A549 (cell line): ENCODE measurements at regions not wholly inside any gene's neighbourhood (a gene's known extent, or its start where the extent isn't known, plus 50 kb on each side); places are given as distances from the start of the nearest gene placed in this dataset.

Experiments used
- RAD21 ChIP-seq, 2 experiments: fragments of >200 bp in 1 of 2; sonication (Bioruptor Twin) in 1 of 2; formaldehyde crosslinking in 1 of 2; IDR thresholded peaks in 1 of 2; conservative IDR thresholded peaks in 1 of 2; 2 replicates in 1 of 2; 3 replicates in 1 of 2; pipeline ENCODE4 v1.6.1; 2012 to 2018; ENCODE audit warnings: inconsistent platforms in 1 of 2
- RARB ChIP-seq: fragments of 250-450 bp; sonication (Bioruptor Pico); IDR thresholded peaks from 2 replicates; pipeline ENCODE4 v1.8.0; 2021; ENCODE audit warnings: mild to moderate bottlenecking, moderate library complexity
- RCOR1 ChIP-seq: fragments of 150-350 bp; IDR thresholded peaks from 2 replicates; pipeline ENCODE4 v1.6.1; 2014; ENCODE audit warnings: antibody characterized with exemption, low read length, low read depth
- RFX5 ChIP-seq: fragments of 450-650 bp; IDR thresholded peaks from 2 replicates; pipeline ENCODE4 v1.7.1; 2014; ENCODE audit warnings: antibody characterized with exemption, mild to moderate bottlenecking, moderate library complexity
- ZC3H11A ChIP-seq: fragments of 450-650 bp; IDR thresholded peaks from 2 replicates; pipeline ENCODE4 v1.6.1; 2014; ENCODE audit warnings: antibody characterized with exemption, mild to moderate bottlenecking
- ZFP36 ChIP-seq: fragments of 450-650 bp; IDR thresholded peaks from 2 replicates; pipeline ENCODE4 v1.6.1; 2014; ENCODE audit warnings: borderline replicate concordance; ENCODE audit not compliant: partially characterized antibody
- ZSCAN20 ChIP-seq: fragments of 250-450 bp; sonication (Bioruptor Pico); IDR thresholded peaks from 2 replicates; pipeline ENCODE4 v1.8.0; 2022; ENCODE audit warnings: mild to moderate bottlenecking, moderate library complexity
- TF ChIP-seq, protein P1 (sequence below): fragments of >200 bp; sonication (Bioruptor Twin); formaldehyde crosslinking; IDR thresholded peaks from 3 replicates; pipeline ENCODE4 v1.5.1; 2016
- TF ChIP-seq, protein P2 (sequence below): fragments of 150-350 bp; IDR thresholded peaks from 2 replicates; pipeline ENCODE4 v1.6.1; 2014; ENCODE audit warnings: low read depth, mild to moderate bottlenecking, low read length

DNA sequence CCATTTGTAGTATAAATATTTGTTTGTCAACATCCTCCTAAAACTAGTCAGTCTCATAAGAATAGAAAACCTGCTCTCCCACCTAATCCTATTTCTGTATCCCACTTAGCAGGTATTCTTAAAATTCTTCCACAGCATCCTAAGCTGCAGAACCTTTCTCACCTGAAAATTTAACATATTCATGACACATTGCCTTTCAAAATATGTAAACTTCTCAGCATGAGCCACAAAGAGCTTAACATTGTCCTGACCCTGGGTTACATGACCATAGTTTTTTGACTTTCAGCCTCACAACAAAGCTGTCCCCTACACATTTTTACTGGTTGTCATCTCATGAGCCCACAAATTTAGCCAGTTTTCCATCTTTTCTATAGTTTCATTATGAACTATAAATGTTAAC, 712.1 kb downstream of the LTN1 start:
- no peak for TF ChIP-seq RARB (CRISPR knock-in tag)
- no peak for TF ChIP-seq RFX5
- no peak for TF ChIP-seq ZSCAN20 (CRISPR knock-in tag)
- TF ChIP-seq ZFP36: no peak
- TF ChIP-seq, protein P1, sequence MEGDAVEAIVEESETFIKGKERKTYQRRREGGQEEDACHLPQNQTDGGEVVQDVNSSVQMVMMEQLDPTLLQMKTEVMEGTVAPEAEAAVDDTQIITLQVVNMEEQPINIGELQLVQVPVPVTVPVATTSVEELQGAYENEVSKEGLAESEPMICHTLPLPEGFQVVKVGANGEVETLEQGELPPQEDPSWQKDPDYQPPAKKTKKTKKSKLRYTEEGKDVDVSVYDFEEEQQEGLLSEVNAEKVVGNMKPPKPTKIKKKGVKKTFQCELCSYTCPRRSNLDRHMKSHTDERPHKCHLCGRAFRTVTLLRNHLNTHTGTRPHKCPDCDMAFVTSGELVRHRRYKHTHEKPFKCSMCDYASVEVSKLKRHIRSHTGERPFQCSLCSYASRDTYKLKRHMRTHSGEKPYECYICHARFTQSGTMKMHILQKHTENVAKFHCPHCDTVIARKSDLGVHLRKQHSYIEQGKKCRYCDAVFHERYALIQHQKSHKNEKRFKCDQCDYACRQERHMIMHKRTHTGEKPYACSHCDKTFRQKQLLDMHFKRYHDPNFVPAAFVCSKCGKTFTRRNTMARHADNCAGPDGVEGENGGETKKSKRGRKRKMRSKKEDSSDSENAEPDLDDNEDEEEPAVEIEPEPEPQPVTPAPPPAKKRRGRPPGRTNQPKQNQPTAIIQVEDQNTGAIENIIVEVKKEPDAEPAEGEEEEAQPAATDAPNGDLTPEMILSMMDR: no peak
- TF ChIP-seq, protein P2, sequence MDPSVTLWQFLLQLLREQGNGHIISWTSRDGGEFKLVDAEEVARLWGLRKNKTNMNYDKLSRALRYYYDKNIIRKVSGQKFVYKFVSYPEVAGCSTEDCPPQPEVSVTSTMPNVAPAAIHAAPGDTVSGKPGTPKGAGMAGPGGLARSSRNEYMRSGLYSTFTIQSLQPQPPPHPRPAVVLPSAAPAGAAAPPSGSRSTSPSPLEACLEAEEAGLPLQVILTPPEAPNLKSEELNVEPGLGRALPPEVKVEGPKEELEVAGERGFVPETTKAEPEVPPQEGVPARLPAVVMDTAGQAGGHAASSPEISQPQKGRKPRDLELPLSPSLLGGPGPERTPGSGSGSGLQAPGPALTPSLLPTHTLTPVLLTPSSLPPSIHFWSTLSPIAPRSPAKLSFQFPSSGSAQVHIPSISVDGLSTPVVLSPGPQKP: no peak
- no peak for TF ChIP-seq RAD21 (conservative IDR thresholded peaks at IDR 0.05 in 1 of 2, IDR thresholded peaks at IDR 0.05 in 1 of 2)
- TF ChIP-seq ZC3H11A: no peak
- TF ChIP-seq RCOR1: no peak
